ENCODE measurements at regions not wholly inside any gene's neighbourhood (a gene's known extent, or its start where the extent isn't known, plus 50 kb on each side); places are given as distances from the start of the nearest gene placed in this dataset.

DNA sequence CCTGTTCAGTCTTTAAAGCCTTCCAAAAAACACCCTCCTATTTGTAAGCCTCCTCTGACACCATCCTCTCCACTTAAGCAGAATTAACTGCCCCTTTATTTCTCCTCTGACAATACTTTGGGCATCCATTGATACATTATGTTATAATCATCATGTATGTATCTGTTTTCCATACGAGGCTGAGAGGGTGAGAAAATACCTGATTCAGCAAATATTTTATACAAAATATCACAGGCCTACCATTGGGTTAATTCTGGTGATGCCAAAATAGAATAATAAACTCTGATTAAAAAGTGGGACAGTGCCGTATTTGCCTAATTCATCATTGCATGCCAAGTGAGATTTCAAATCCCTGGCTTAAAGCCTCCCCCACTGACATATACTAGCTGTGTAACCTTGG is 118.2 kb upstream of the ADAMTS9 start:
- H3K4me3 Mint-ChIP-seq = no peak overlapping the region
- Histone ChIP-seq H3K27me3 (ENCODE audit: insufficient read depth) (no peaks in the 10 kb centered on the region), H3K79me2 (replicated peaks; ENCODE audit: insufficient read depth) (no peaks in the 10 kb centered on the region), H3K4me1 (ENCODE audit: insufficient read depth) (no peaks in the 10 kb centered on the region), H2AFZ (no peak overlapping the region), H4K20me1 (replicated peaks; ENCODE audit: insufficient read depth) (no peaks in the 10 kb centered on the region), H3F3A (replicated peaks; ENCODE audit: low read depth) (no peaks in the 10 kb centered on the region), H3K9me2 (ENCODE audit: insufficient read depth) (no peaks in the 10 kb centered on the region), H3K4me2 (no peak overlapping the region), H3K36me3 (ENCODE audit: insufficient read depth) (no peaks in the 10 kb centered on the region), H3K4me3 (no peak overlapping the region), H3K27ac (ENCODE audit: low read depth) (no peak overlapping the region)
- H3K4me1 Mint-ChIP-seq = 0 out of 3 replicates have a peak, but pooled peaks cover 3% of the 10 kb centered on the region
- TF ChIP-seq, protein P1, sequence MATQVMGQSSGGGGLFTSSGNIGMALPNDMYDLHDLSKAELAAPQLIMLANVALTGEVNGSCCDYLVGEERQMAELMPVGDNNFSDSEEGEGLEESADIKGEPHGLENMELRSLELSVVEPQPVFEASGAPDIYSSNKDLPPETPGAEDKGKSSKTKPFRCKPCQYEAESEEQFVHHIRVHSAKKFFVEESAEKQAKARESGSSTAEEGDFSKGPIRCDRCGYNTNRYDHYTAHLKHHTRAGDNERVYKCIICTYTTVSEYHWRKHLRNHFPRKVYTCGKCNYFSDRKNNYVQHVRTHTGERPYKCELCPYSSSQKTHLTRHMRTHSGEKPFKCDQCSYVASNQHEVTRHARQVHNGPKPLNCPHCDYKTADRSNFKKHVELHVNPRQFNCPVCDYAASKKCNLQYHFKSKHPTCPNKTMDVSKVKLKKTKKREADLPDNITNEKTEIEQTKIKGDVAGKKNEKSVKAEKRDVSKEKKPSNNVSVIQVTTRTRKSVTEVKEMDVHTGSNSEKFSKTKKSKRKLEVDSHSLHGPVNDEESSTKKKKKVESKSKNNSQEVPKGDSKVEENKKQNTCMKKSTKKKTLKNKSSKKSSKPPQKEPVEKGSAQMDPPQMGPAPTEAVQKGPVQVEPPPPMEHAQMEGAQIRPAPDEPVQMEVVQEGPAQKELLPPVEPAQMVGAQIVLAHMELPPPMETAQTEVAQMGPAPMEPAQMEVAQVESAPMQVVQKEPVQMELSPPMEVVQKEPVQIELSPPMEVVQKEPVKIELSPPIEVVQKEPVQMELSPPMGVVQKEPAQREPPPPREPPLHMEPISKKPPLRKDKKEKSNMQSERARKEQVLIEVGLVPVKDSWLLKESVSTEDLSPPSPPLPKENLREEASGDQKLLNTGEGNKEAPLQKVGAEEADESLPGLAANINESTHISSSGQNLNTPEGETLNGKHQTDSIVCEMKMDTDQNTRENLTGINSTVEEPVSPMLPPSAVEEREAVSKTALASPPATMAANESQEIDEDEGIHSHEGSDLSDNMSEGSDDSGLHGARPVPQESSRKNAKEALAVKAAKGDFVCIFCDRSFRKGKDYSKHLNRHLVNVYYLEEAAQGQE (IDR thresholded peaks at IDR 0.05; ENCODE audit: unreplicated experiment) = no peak
- TF ChIP-seq POLR2AphosphoS5 (IDR thresholded peaks at IDR 0.05; ENCODE audit: low read depth) (no peak), STAT1 (IDR thresholded peaks at IDR 0.05; ENCODE audit: unreplicated experiment) (no peak), EZH2phosphoT487 (IDR thresholded peaks at IDR 0.05; ENCODE audit: unreplicated experiment) (no peak), NANOG (IDR thresholded peaks at IDR 0.05; ENCODE audit: borderline replicate concordance) (no peak), EZH2 (IDR thresholded peaks at IDR 0.05; ENCODE audit: low read depth, unreplicated experiment) (no peak), CREB1 (CRISPR knock-in tag; IDR thresholded peaks at IDR 0.05; ENCODE audit: low read depth) (no peak), ZNF114 (CRISPR knock-in tag; IDR thresholded peaks at IDR 0.05) (no peak), ZNF331 (CRISPR knock-in tag; IDR thresholded peaks at IDR 0.05; ENCODE audit: low read depth) (no peak), JUNB (IDR thresholded peaks at IDR 0.05; ENCODE audit: unreplicated experiment) (no peak)
- TF ChIP-seq, protein P2, sequence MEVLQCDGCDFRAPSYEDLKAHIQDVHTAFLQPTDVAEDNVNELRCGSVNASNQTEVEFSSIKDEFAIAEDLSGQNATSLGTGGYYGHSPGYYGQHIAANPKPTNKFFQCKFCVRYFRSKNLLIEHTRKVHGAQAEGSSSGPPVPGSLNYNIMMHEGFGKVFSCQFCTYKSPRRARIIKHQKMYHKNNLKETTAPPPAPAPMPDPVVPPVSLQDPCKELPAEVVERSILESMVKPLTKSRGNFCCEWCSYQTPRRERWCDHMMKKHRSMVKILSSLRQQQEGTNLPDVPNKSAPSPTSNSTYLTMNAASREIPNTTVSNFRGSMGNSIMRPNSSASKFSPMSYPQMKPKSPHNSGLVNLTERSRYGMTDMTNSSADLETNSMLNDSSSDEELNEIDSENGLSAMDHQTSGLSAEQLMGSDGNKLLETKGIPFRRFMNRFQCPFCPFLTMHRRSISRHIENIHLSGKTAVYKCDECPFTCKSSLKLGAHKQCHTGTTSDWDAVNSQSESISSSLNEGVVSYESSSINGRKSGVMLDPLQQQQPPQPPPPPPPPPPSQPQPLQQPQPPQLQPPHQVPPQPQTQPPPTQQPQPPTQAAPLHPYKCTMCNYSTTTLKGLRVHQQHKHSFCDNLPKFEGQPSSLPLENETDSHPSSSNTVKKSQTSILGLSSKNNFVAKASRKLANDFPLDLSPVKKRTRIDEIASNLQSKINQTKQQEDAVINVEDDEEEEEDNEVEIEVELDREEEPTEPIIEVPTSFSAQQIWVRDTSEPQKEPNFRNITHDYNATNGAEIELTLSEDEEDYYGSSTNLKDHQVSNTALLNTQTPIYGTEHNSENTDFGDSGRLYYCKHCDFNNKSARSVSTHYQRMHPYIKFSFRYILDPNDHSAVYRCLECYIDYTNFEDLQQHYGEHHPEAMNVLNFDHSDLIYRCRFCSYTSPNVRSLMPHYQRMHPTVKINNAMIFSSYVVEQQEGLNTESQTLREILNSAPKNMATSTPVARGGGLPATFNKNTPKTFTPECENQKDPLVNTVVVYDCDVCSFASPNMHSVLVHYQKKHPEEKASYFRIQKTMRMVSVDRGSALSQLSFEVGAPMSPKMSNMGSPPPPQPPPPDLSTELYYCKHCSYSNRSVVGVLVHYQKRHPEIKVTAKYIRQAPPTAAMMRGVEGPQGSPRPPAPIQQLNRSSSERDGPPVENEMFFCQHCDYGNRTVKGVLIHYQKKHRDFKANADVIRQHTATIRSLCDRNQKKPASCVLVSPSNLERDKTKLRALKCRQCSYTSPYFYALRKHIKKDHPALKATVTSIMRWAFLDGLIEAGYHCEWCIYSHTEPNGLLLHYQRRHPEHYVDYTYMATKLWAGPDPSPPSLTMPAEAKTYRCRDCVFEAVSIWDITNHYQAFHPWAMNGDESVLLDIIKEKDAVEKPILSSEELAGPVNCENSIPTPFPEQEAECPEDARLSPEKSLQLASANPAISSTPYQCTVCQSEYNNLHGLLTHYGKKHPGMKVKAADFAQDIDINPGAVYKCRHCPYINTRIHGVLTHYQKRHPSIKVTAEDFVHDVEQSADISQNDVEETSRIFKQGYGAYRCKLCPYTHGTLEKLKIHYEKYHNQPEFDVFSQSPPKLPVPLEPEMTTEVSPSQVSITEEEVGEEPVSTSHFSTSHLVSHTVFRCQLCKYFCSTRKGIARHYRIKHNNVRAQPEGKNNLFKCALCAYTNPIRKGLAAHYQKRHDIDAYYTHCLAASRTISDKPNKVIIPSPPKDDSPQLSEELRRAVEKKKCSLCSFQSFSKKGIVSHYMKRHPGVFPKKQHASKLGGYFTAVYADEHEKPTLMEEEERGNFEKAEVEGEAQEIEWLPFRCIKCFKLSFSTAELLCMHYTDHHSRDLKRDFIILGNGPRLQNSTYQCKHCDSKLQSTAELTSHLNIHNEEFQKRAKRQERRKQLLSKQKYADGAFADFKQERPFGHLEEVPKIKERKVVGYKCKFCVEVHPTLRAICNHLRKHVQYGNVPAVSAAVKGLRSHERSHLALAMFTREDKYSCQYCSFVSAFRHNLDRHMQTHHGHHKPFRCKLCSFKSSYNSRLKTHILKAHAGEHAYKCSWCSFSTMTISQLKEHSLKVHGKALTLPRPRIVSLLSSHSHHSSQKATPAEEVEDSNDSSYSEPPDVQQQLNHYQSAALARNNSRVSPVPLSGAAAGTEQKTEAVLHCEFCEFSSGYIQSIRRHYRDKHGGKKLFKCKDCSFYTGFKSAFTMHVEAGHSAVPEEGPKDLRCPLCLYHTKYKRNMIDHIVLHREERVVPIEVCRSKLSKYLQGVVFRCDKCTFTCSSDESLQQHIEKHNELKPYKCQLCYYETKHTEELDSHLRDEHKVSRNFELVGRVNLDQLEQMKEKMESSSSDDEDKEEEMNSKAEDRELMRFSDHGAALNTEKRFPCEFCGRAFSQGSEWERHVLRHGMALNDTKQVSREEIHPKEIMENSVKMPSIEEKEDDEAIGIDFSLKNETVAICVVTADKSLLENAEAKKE (CRISPR knock-in tag; IDR thresholded peaks at IDR 0.05) = no peak
- TF ChIP-seq, protein P3, sequence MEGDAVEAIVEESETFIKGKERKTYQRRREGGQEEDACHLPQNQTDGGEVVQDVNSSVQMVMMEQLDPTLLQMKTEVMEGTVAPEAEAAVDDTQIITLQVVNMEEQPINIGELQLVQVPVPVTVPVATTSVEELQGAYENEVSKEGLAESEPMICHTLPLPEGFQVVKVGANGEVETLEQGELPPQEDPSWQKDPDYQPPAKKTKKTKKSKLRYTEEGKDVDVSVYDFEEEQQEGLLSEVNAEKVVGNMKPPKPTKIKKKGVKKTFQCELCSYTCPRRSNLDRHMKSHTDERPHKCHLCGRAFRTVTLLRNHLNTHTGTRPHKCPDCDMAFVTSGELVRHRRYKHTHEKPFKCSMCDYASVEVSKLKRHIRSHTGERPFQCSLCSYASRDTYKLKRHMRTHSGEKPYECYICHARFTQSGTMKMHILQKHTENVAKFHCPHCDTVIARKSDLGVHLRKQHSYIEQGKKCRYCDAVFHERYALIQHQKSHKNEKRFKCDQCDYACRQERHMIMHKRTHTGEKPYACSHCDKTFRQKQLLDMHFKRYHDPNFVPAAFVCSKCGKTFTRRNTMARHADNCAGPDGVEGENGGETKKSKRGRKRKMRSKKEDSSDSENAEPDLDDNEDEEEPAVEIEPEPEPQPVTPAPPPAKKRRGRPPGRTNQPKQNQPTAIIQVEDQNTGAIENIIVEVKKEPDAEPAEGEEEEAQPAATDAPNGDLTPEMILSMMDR (conservative IDR thresholded peaks at IDR 0.05; ENCODE audit: low read depth in 2 of 2) = no peak
- TF ChIP-seq, protein P4, sequence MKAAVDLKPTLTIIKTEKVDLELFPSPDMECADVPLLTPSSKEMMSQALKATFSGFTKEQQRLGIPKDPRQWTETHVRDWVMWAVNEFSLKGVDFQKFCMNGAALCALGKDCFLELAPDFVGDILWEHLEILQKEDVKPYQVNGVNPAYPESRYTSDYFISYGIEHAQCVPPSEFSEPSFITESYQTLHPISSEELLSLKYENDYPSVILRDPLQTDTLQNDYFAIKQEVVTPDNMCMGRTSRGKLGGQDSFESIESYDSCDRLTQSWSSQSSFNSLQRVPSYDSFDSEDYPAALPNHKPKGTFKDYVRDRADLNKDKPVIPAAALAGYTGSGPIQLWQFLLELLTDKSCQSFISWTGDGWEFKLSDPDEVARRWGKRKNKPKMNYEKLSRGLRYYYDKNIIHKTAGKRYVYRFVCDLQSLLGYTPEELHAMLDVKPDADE (IDR thresholded peaks at IDR 0.05) = no peak
- H3K27me3 Mint-ChIP-seq (ENCODE audit: insufficient read depth, low read depth, poor library complexity) = no peaks in the 10 kb centered on the region
- H3K27ac Mint-ChIP-seq = no peak overlapping the region
- H3K9me3 Mint-ChIP-seq = no peaks in the 10 kb centered on the region
- ATAC-seq (no peak), DNase-seq (ENCODE audit: low spot score) (no peak)
- H3K36me3 Mint-ChIP-seq (ENCODE audit: low read depth) = no peaks in the 10 kb centered on the region
